Endodermal cell (in vitro differentiated cells): ENCODE measurements at regions not wholly inside any gene's neighbourhood (a gene's known extent, or its start where the extent isn't known, plus 50 kb on each side); places are given as distances from the start of the nearest gene placed in this dataset.

Source experiments
- DNase-seq: peaks from one replicate; pipeline ENCODE4 v3.0.0-alpha.2; 2017
- H3K27ac ChIP-seq: 2 replicates; pipeline ENCODE4 v1.5.1; 2013; ENCODE audit warnings: mild to moderate bottlenecking, low read depth, low read length, moderate library complexity
- H3K27me3 ChIP-seq: 2 replicates; pipeline ENCODE4 v1.6.1; 2013; ENCODE audit warnings: mild to moderate bottlenecking, low read length, moderate library complexity; ENCODE audit not compliant: insufficient read depth, control insufficient read depth, poor library complexity, severe bottlenecking
- H3K36me3 ChIP-seq: 2 replicates; pipeline ENCODE4 v1.7.0; 2013; ENCODE audit warnings: mild to moderate bottlenecking, low read length, moderate library complexity; ENCODE audit not compliant: control insufficient read depth, insufficient read depth
- H3K4me1 ChIP-seq: one replicate; pipeline ENCODE4 v1.7.0; 2013; ENCODE audit warnings: low read length; ENCODE audit not compliant: control insufficient read depth, insufficient read depth
- H3K4me3 ChIP-seq: 2 replicates; pipeline ENCODE4 v1.5.1; 2013; ENCODE audit warnings: mild to moderate bottlenecking, low read length, moderate library complexity
- H3K9ac ChIP-seq: 2 replicates; pipeline ENCODE4 v1.6.1; 2013; ENCODE audit warnings: mild to moderate bottlenecking, low read length, moderate library complexity; ENCODE audit not compliant: poor library complexity, severe bottlenecking; ENCODE audit errors: extremely low read depth
- H3K9me3 ChIP-seq: 2 replicates; pipeline ENCODE4 v1.6.1; 2013; ENCODE audit warnings: mild to moderate bottlenecking, low read length, moderate library complexity; ENCODE audit not compliant: control insufficient read depth
- H3K27ac Mint-ChIP-seq: 2 replicates; pipeline ENCODE4 v1.8.0; 2020; ENCODE audit warnings: mixed read lengths
- H3K27me3 Mint-ChIP-seq: 2 replicates; pipeline ENCODE4 v1.8.0; 2021; ENCODE audit warnings: mild to moderate bottlenecking, mixed read lengths; ENCODE audit not compliant: insufficient read depth
- H3K36me3 Mint-ChIP-seq: 2 replicates; pipeline ENCODE4 v1.8.0; 2020; ENCODE audit warnings: low read depth, mixed read lengths
- H3K4me1 Mint-ChIP-seq: 2 replicates; pipeline ENCODE4 v1.8.0; 2020; ENCODE audit warnings: mixed read lengths
- H3K4me3 Mint-ChIP-seq: 2 replicates; pipeline ENCODE4 v1.8.0; 2020; ENCODE audit warnings: mild to moderate bottlenecking, moderate library complexity, mixed read lengths
- H3K9me3 Mint-ChIP-seq: 2 replicates; pipeline ENCODE4 v1.8.0; 2020; ENCODE audit warnings: mild to moderate bottlenecking, mixed read lengths
- CTCF ChIP-seq: fragments of 200-600 bp; sonication (generic); conservative IDR thresholded peaks from 2 replicates; pipeline ENCODE4 v1.5.0; 2021; ENCODE audit warnings: antibody characterized with exemption, mild to moderate bottlenecking
- WGBS, 2 experiments: methylation state at CpG; one replicate each; pipeline versions ENCODE4 v1.1.5 to v1.1.7; 2013; ENCODE audit warnings: missing lambda C conversion rate in 2 of 2, mixed read lengths in 1 of 2; ENCODE audit not compliant: insufficient coverage in 1 of 2, insufficient read length in 1 of 2; 5-methylcytosine and 5-hydroxymethylcytosine counted together

GRCh38 chr2:65636813-65637483, 204.5 kb upstream of the SPRED2 start:
- no peak overlapping the region for H3K27ac ChIP-seq
- H3K4me3 Mint-ChIP-seq = no peak overlapping the region
- WGBS, 2 experiments = 88 to 91% methylated on average over 6 to 7 of the region's 7 CpGs
- no peak for TF ChIP-seq CTCF
- DNase-seq = no peak
- H3K27ac Mint-ChIP-seq = no peak overlapping the region
- H3K4me3 ChIP-seq = no peak overlapping the region
- no peaks in the 10 kb centered on the region for H3K27me3 ChIP-seq
- peaks cover 10% of the 10 kb centered on the region for H3K4me1 Mint-ChIP-seq
- no peak overlapping the region for H3K9ac ChIP-seq
- H3K9me3 ChIP-seq = no peaks in the 10 kb centered on the region
- no peaks in the 10 kb centered on the region for H3K36me3 Mint-ChIP-seq
- no peaks in the 10 kb centered on the region for H3K27me3 Mint-ChIP-seq
- H3K36me3 ChIP-seq = no peaks in the 10 kb centered on the region
- no peaks in the 10 kb centered on the region for H3K9me3 Mint-ChIP-seq
- H3K4me1 ChIP-seq = peaks cover 7% of the 10 kb centered on the region

GRCh38 chr2:65636024-65636423, 203.6 kb upstream of the SPRED2 start:
- no peak overlapping the region for H3K4me3 ChIP-seq
- DNase-seq = no peak
- no peaks in the 10 kb centered on the region for H3K36me3 ChIP-seq
- no peak for TF ChIP-seq CTCF
- no peaks in the 10 kb centered on the region for H3K27me3 ChIP-seq
- 83 to 94% methylated on average over 1 to 2 of the region's 2 CpGs for WGBS, 2 experiments
- H3K4me1 ChIP-seq = peaks cover 7% of the 10 kb centered on the region
- H3K27ac ChIP-seq = no peak overlapping the region
- no peaks in the 10 kb centered on the region for H3K27me3 Mint-ChIP-seq
- H3K27ac Mint-ChIP-seq = no peak overlapping the region
- no peaks in the 10 kb centered on the region for H3K9me3 Mint-ChIP-seq
- H3K4me1 Mint-ChIP-seq = peaks cover 10% of the 10 kb centered on the region
- H3K4me3 Mint-ChIP-seq = no peak overlapping the region
- H3K9ac ChIP-seq = no peak overlapping the region
- no peaks in the 10 kb centered on the region for H3K36me3 Mint-ChIP-seq
- H3K9me3 ChIP-seq = no peaks in the 10 kb centered on the region

- H3K27ac Mint-ChIP-seq = no peak overlapping the region
- Histone ChIP-seq H3K36me3 (no peaks in the 10 kb centered on the region), H3K4me1 (peaks cover 3% of the 10 kb centered on the region), H3K9me3 (no peaks in the 10 kb centered on the region), H3K9ac (no peak overlapping the region), H3K4me3 (no peak overlapping the region), H3K27me3 (no peaks in the 10 kb centered on the region), H3K27ac (no peak overlapping the region)
- DNase-seq = no peak
- no peaks in the 10 kb centered on the region for H3K9me3 Mint-ChIP-seq
- WGBS, 2 experiments = 71 to 76% methylated on average over 3 to 4 of the region's 4 CpGs
- H3K27me3 Mint-ChIP-seq = no peaks in the 10 kb centered on the region
- H3K36me3 Mint-ChIP-seq = no peaks in the 10 kb centered on the region
- peaks cover 5% of the 10 kb centered on the region for H3K4me1 Mint-ChIP-seq
- no peak overlapping the region for H3K4me3 Mint-ChIP-seq
- no peak for TF ChIP-seq CTCF
These were observed 201.9 kb upstream of the SPRED2 start for GRCh38 chr2:65634304-65634703.
